ENCODE measurements at regions not wholly inside any gene's neighbourhood (a gene's known extent, or its start where the extent isn't known, plus 50 kb on each side); places are given as distances from the start of the nearest gene placed in this dataset.

GRCh38 chr5:164210491-164210890 is 705.1 kb downstream of the MAT2B start:
- DNase-seq: no peak
- CTCF ChIA-PET: interaction anchor here (1.9 kb wide), 1 partner anchor 13 kb away, joined by 4 read pairs; no protein-coding TSS in a partner anchor
- intact Hi-C loops (cut with micrococcal nuclease): no loop called here
- POLR2A ChIA-PET: no interaction called here
- H3K4me1 Mint-ChIP-seq (ENCODE audit: low read depth): no peaks in the 10 kb centered on the region
- no peak for ATAC-seq
- no peaks in the 10 kb centered on the region for H3K36me3 Mint-ChIP-seq (ENCODE audit: low read depth)
- no peaks in the 10 kb centered on the region for H3K9me3 Mint-ChIP-seq
- no peak for TF ChIP-seq CTCF (IDR thresholded peaks at IDR 0.05)
- H3K27me3 Mint-ChIP-seq: no peaks in the 10 kb centered on the region
- H3K4me3 Mint-ChIP-seq: no peak overlapping the region
- H3K27ac Mint-ChIP-seq: no peak overlapping the region

GRCh38 chr5:164214698-164215097 is 709.3 kb downstream of the MAT2B start:
- CTCF ChIA-PET: no interaction called here
- H3K4me3 Mint-ChIP-seq: no peak overlapping the region
- H3K9me3 Mint-ChIP-seq: peaks cover 3% of the 10 kb centered on the region
- H3K4me1 Mint-ChIP-seq (ENCODE audit: low read depth): no peaks in the 10 kb centered on the region
- H3K36me3 Mint-ChIP-seq (ENCODE audit: low read depth): no peaks in the 10 kb centered on the region
- DNase-seq: no peak
- H3K27me3 Mint-ChIP-seq: no peaks in the 10 kb centered on the region
- ATAC-seq: no peak
- POLR2A ChIA-PET: no interaction called here
- H3K27ac Mint-ChIP-seq: no peak overlapping the region
- TF ChIP-seq CTCF (IDR thresholded peaks at IDR 0.05): no peak
- intact Hi-C loops (cut with micrococcal nuclease): no loop called here

- ChIA-PET CTCF (no interaction called here), POLR2A (no interaction called here)
- peaks cover 3% of the 10 kb centered on the region for H3K9me3 Mint-ChIP-seq
- ATAC-seq (no peak), DNase-seq (no peak)
- H3K36me3 Mint-ChIP-seq (ENCODE audit: low read depth): no peaks in the 10 kb centered on the region
- intact Hi-C loops (cut with micrococcal nuclease): no loop called here
- H3K4me3 Mint-ChIP-seq: no peak overlapping the region
- H3K4me1 Mint-ChIP-seq (ENCODE audit: low read depth): no peaks in the 10 kb centered on the region
- TF ChIP-seq CTCF (IDR thresholded peaks at IDR 0.05): no peak
- no peak overlapping the region for H3K27ac Mint-ChIP-seq
- no peaks in the 10 kb centered on the region for H3K27me3 Mint-ChIP-seq
Observed at GRCh38 chr5:164217464-164217863, 712.0 kb downstream of the MAT2B start.

- no peak for ATAC-seq
- Mint-ChIP-seq H3K9me3 (peaks cover 7% of the 10 kb centered on the region), H3K4me1 (ENCODE audit: low read depth) (no peaks in the 10 kb centered on the region), H3K27ac (no peak overlapping the region), H3K4me3 (no peak overlapping the region), H3K27me3 (no peaks in the 10 kb centered on the region), H3K36me3 (ENCODE audit: low read depth) (no peaks in the 10 kb centered on the region)
- DNase-seq: no peak
- POLR2A ChIA-PET: no interaction called here
- intact Hi-C loops (cut with micrococcal nuclease): no loop called here
- CTCF ChIA-PET: no interaction called here
- no peak for TF ChIP-seq CTCF (IDR thresholded peaks at IDR 0.05)
Observed at GRCh38 chr5:164220522-164220921, 715.1 kb downstream of the MAT2B start.

- no peak for ATAC-seq
- H3K4me1 Mint-ChIP-seq (ENCODE audit: low read depth): no peaks in the 10 kb centered on the region
- POLR2A ChIA-PET: no interaction called here
- no peak for TF ChIP-seq CTCF (IDR thresholded peaks at IDR 0.05)
- peaks cover 5% of the 10 kb centered on the region for H3K9me3 Mint-ChIP-seq
- DNase-seq: no peak
- CTCF ChIA-PET: no interaction called here
- intact Hi-C loops (cut with micrococcal nuclease): no loop called here
- no peaks in the 10 kb centered on the region for H3K27me3 Mint-ChIP-seq
- H3K36me3 Mint-ChIP-seq (ENCODE audit: low read depth): no peaks in the 10 kb centered on the region
- no peak overlapping the region for H3K27ac Mint-ChIP-seq
- no peak overlapping the region for H3K4me3 Mint-ChIP-seq
Observed at GRCh38 chr5:164224236-164224635, 718.8 kb downstream of the MAT2B start.

All from activated CD8-positive, alpha-beta T cell treated with anti-CD3 and anti-CD28 coated beads for 36 hours (primary cell).